ENCODE measurements at regions not wholly inside any gene's neighbourhood (a gene's known extent, or its start where the extent isn't known, plus 50 kb on each side); places are given as distances from the start of the nearest gene placed in this dataset.

DNA sequence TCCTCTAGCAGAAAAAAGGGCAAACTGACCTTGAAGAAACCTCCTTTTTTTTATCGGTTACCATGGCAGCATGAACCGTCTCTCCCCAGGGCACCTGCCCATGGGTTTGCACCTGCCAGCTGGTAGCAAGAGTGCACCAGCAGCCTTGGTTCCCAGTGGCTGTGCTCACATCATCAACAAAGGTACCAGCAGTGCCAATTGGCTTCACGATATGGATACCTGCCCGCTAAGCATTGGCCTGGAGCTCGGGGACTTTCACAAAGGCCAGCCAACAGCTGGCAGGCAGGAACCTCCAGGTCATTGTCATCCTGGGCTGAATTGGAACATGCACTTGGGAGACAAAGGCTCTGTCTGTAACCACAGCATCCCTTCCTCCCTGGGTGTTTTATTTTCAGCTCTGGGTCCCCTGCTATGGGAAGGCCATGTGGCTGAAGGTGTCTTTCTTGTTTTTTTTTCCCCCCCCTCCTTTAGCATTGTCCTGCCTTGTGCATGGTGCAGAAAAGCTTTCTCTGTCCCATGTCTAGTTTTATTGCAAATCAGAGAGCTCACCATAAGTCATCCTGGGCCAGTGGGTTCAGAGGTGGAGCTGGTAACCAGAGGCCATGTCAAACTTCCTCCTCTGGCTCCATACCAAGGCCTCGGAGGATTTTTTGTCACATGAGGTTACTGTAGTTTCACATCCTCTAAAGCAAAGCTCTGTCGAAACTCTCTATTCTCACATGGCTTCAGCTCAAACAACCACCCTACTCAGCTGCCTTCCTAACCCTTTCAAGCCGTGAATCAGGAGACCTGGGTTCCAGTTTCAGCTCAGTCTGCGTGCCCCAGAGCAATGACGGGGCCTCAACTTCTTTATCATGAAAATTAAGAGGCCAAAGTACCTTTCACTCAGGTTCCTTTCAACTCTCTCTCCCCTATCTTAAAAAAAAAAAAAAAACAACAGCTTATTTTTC lies 145.5 kb upstream of the MAP3K1 start:
- peak overlapping the region; percentile 99 for H2BK12ac ChIP-seq (ENCODE audit: low read length)
- H3K4me1 ChIP-seq (ENCODE audit: control insufficient read depth in 1 of 2, insufficient read depth in 2 of 2, low read length in 2 of 2) = peaks cover 9 to 17% of the 10 kb centered on the region in 2 experiments
- peak overlapping the region; percentile 91 for H2BK5ac ChIP-seq (ENCODE audit: low read depth, low read length, poor library complexity)
- H2AK5ac ChIP-seq (ENCODE audit: low read length) = peak overlapping the region; percentile 95
- H3K27ac ChIP-seq (ENCODE audit: low read depth, low read length) = peak overlapping the region; percentile 24
- peak overlapping the region; percentile 78 for H3K18ac ChIP-seq (ENCODE audit: low read length)
- H3K23ac ChIP-seq (ENCODE audit: low read length) = no peak overlapping the region
- peak overlapping the region; percentile 86 for H3K14ac ChIP-seq (ENCODE audit: low read length)
- H3K79me2 ChIP-seq (ENCODE audit: control insufficient read depth, insufficient read depth, low read length, poor library complexity) = peaks cover 1% of the 10 kb centered on the region
- peak overlapping the region; percentile 68 for H4K8ac ChIP-seq (ENCODE audit: low read depth, low read length)
- no peaks in the 10 kb centered on the region for H3K36me3 ChIP-seq (ENCODE audit: control insufficient read depth in 1 of 2, insufficient read depth in 2 of 2, low read length in 2 of 2)
- peak overlapping the region; percentile 33 for H2AFZ ChIP-seq (ENCODE audit: insufficient read depth, low read length, poor library complexity)
- no peak overlapping the region for H3K4me2 ChIP-seq (ENCODE audit: low read length)
- WGBS (ENCODE audit: extremely low coverage, insufficient coverage, insufficient read length) = no CpG with 5 or more reads among the region's 10 CpGs
- H3K9ac ChIP-seq (ENCODE audit: low read length) = no peak overlapping the region
- DNase-seq = peak in 1 of 2 donors; percentile 45
- H3K9me3 ChIP-seq (ENCODE audit: insufficient read depth, low read depth, low read length) = no peaks in the 10 kb centered on the region
- H3K4me3 ChIP-seq (ENCODE audit: low read depth, low read length) = no peak overlapping the region
- H2BK120ac ChIP-seq (ENCODE audit: insufficient read depth, low read length, poor library complexity) = peak overlapping the region; percentile 81
- H3K4ac ChIP-seq (ENCODE audit: low read depth, low read length) = peak overlapping the region; percentile 43
- peak overlapping the region; percentile 40 for H4K12ac ChIP-seq (ENCODE audit: low read depth, low read length)
- peak overlapping the region; percentile 91 for H4K91ac ChIP-seq (ENCODE audit: low read depth, low read length)
- peaks cover 8% of the 10 kb centered on the region for H3K79me1 ChIP-seq (ENCODE audit: low read length)
- H3K27me3 ChIP-seq (ENCODE audit: insufficient read depth, low read length) = no peaks in the 10 kb centered on the region

DNA sequence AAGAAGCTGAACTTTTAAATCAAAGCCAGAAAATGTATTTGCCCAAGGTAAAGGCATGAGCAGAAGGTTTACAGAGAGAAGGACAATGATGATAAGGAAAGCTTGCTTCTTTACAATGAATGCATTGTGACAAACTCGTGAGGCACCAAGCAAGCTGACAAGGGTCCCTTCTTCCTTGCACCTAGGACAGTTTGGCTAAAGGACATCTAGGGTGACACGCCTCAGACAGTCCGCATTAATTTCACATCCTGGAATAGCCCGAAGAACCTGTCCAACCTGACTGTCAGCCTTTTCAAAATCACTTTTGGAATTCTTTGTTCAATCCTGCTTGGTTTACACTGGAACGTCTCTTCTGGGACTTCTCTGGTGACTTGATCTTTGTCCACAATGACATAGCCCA lies 146.4 kb upstream of the MAP3K1 start:
- no peak overlapping the region for H3K14ac ChIP-seq (ENCODE audit: low read length)
- H3K4me2 ChIP-seq (ENCODE audit: low read length) = peak overlapping the region; percentile 33
- H2AK5ac ChIP-seq (ENCODE audit: low read length) = no peak overlapping the region
- H3K23ac ChIP-seq (ENCODE audit: low read length) = no peak overlapping the region
- peaks cover 9 to 17% of the 10 kb centered on the region in 2 experiments for H3K4me1 ChIP-seq (ENCODE audit: control insufficient read depth in 1 of 2, insufficient read depth in 2 of 2, low read length in 2 of 2)
- DNase-seq = peak; percentile 76 to 96
- peaks cover 8% of the 10 kb centered on the region for H3K79me1 ChIP-seq (ENCODE audit: low read length)
- H3K27me3 ChIP-seq (ENCODE audit: insufficient read depth, low read length) = no peaks in the 10 kb centered on the region
- H3K79me2 ChIP-seq (ENCODE audit: control insufficient read depth, insufficient read depth, low read length, poor library complexity) = peaks cover 1% of the 10 kb centered on the region
- H2BK5ac ChIP-seq (ENCODE audit: low read depth, low read length, poor library complexity) = no peak overlapping the region
- no peak overlapping the region for H2BK12ac ChIP-seq (ENCODE audit: low read length)
- H3K4ac ChIP-seq (ENCODE audit: low read depth, low read length) = no peak overlapping the region
- H3K4me3 ChIP-seq (ENCODE audit: low read depth, low read length) = no peak overlapping the region
- no peak overlapping the region for H3K18ac ChIP-seq (ENCODE audit: low read length)
- H4K91ac ChIP-seq (ENCODE audit: low read depth, low read length) = no peak overlapping the region
- H4K12ac ChIP-seq (ENCODE audit: low read depth, low read length) = no peak overlapping the region
- H4K8ac ChIP-seq (ENCODE audit: low read depth, low read length) = no peak overlapping the region
- H2BK120ac ChIP-seq (ENCODE audit: insufficient read depth, low read length, poor library complexity) = no peak overlapping the region
- H3K9ac ChIP-seq (ENCODE audit: low read length) = no peak overlapping the region
- no CpG with 5 or more reads among the region's 5 CpGs for WGBS (ENCODE audit: extremely low coverage, insufficient coverage, insufficient read length)
- peak overlapping the region; percentile 24 for H3K27ac ChIP-seq (ENCODE audit: low read depth, low read length)
- H3K36me3 ChIP-seq (ENCODE audit: control insufficient read depth in 1 of 2, insufficient read depth in 2 of 2, low read length in 2 of 2) = no peaks in the 10 kb centered on the region
- H2AFZ ChIP-seq (ENCODE audit: insufficient read depth, low read length, poor library complexity) = no peak overlapping the region
- H3K9me3 ChIP-seq (ENCODE audit: insufficient read depth, low read depth, low read length) = no peaks in the 10 kb centered on the region

DNA sequence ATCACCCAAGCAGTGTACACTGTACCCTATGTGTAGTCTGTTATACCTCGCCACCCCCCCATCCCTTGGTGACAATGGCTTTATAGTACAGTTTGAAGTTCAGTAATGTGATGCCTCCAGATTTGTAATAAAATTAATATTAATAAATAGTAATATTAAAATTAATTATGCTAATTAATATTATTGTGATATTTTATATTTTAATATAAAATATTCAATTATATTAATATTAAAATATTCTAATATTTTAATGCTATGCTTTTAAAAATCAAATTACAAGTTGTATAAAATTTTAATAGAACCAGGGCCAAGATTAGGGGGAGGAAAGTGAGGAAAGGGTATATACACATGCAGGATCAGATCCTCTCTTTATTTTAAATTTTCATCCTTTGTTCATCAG lies 147.7 kb upstream of the MAP3K1 start:
- H4K8ac ChIP-seq (ENCODE audit: low read depth, low read length) = no peak overlapping the region
- WGBS (ENCODE audit: extremely low coverage, insufficient coverage, insufficient read length) = no CpG with 5 or more reads among the region's 1 CpG
- no peaks in the 10 kb centered on the region for H3K36me3 ChIP-seq (ENCODE audit: control insufficient read depth in 1 of 2, insufficient read depth in 2 of 2, low read length in 2 of 2)

DNA sequence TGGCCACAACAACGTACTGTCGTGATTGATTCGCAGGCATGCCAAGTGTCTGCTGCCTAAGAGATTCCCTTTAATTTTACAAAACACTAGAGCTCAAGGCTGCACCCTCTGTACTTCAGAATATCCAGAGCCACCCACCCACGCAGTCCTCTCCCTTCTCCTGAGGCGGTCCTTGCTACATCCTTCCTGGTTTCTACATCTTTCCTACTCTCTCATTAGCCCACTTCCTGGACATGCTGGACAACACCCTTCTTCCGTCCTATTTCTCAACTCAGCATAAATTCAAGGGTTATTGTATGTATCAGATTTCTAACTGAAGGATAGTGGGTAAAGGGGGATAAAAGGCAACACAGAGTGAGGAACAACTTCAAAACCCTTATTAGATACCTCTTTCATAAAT lies 148.4 kb upstream of the MAP3K1 start:
- peaks cover 11% of the 10 kb centered on the region for H3K79me1 ChIP-seq (ENCODE audit: low read length)
- peaks cover 9 to 20% of the 10 kb centered on the region in 2 experiments for H3K4me1 ChIP-seq (ENCODE audit: control insufficient read depth in 1 of 2, insufficient read depth in 2 of 2, low read length in 2 of 2)
- H3K79me2 ChIP-seq (ENCODE audit: control insufficient read depth, insufficient read depth, low read length, poor library complexity) = peaks cover 1% of the 10 kb centered on the region
- H2AFZ ChIP-seq (ENCODE audit: insufficient read depth, low read length, poor library complexity) = no peak overlapping the region
- no peak overlapping the region for H3K27ac ChIP-seq (ENCODE audit: low read depth, low read length)
- H4K91ac ChIP-seq (ENCODE audit: low read depth, low read length) = peak overlapping the region; percentile 8
- H2AK5ac ChIP-seq (ENCODE audit: low read length) = no peak overlapping the region
- H3K14ac ChIP-seq (ENCODE audit: low read length) = no peak overlapping the region
- H2BK12ac ChIP-seq (ENCODE audit: low read length) = no peak overlapping the region
- H3K4me3 ChIP-seq (ENCODE audit: low read depth, low read length) = no peak overlapping the region
- no peak overlapping the region for H3K4ac ChIP-seq (ENCODE audit: low read depth, low read length)
- no peak overlapping the region for H3K9ac ChIP-seq (ENCODE audit: low read length)
- no peak overlapping the region for H2BK120ac ChIP-seq (ENCODE audit: insufficient read depth, low read length, poor library complexity)
- no peak overlapping the region for H4K12ac ChIP-seq (ENCODE audit: low read depth, low read length)
- no peaks in the 10 kb centered on the region for H3K27me3 ChIP-seq (ENCODE audit: insufficient read depth, low read length)
- no peak for DNase-seq
- H3K36me3 ChIP-seq (ENCODE audit: control insufficient read depth in 1 of 2, insufficient read depth in 2 of 2, low read length in 2 of 2) = no peaks in the 10 kb centered on the region
- no peak overlapping the region for H3K18ac ChIP-seq (ENCODE audit: low read length)
- H4K8ac ChIP-seq (ENCODE audit: low read depth, low read length) = no peak overlapping the region
- no peak overlapping the region for H3K23ac ChIP-seq (ENCODE audit: low read length)
- no peak overlapping the region for H3K4me2 ChIP-seq (ENCODE audit: low read length)
- H3K9me3 ChIP-seq (ENCODE audit: insufficient read depth, low read depth, low read length) = no peaks in the 10 kb centered on the region
- no CpG with 5 or more reads among the region's 6 CpGs for WGBS (ENCODE audit: extremely low coverage, insufficient coverage, insufficient read length)
- no peak overlapping the region for H2BK5ac ChIP-seq (ENCODE audit: low read depth, low read length, poor library complexity)

More for the DNA sequence above, 147.7 kb upstream of the MAP3K1 start:
- Histone ChIP-seq H3K79me2 (ENCODE audit: control insufficient read depth, insufficient read depth, low read length, poor library complexity) (peaks cover 1% of the 10 kb centered on the region), H3K27me3 (ENCODE audit: insufficient read depth, low read length) (no peaks in the 10 kb centered on the region), H3K14ac (ENCODE audit: low read length) (no peak overlapping the region), H4K12ac (ENCODE audit: low read depth, low read length) (no peak overlapping the region), H3K4me1 (ENCODE audit: control insufficient read depth in 1 of 2, insufficient read depth in 2 of 2, low read length in 2 of 2) (peaks cover 9 to 20% of the 10 kb centered on the region in 2 experiments), H3K9ac (ENCODE audit: low read length) (no peak overlapping the region), H2AFZ (ENCODE audit: insufficient read depth, low read length, poor library complexity) (no peak overlapping the region), H2BK12ac (ENCODE audit: low read length) (no peak overlapping the region), H2AK5ac (ENCODE audit: low read length) (no peak overlapping the region), H2BK5ac (ENCODE audit: low read depth, low read length, poor library complexity) (no peak overlapping the region), H3K79me1 (ENCODE audit: low read length) (peaks cover 11% of the 10 kb centered on the region), H3K4me3 (ENCODE audit: low read depth, low read length) (no peak overlapping the region), H3K23ac (ENCODE audit: low read length) (no peak overlapping the region), H2BK120ac (ENCODE audit: insufficient read depth, low read length, poor library complexity) (no peak overlapping the region), H3K4ac (ENCODE audit: low read depth, low read length) (no peak overlapping the region), H3K9me3 (ENCODE audit: insufficient read depth, low read depth, low read length) (no peaks in the 10 kb centered on the region), H3K18ac (ENCODE audit: low read length) (no peak overlapping the region), H4K91ac (ENCODE audit: low read depth, low read length) (no peak overlapping the region), H3K27ac (ENCODE audit: low read depth, low read length) (no peak overlapping the region), H3K4me2 (ENCODE audit: low read length) (no peak overlapping the region)
- DNase-seq = no peak
